ENCODE measurements at regions not wholly inside any gene's neighbourhood (a gene's known extent, or its start where the extent isn't known, plus 50 kb on each side); places are given as distances from the start of the nearest gene placed in this dataset.
A peak's percentile ranks its signal among the peaks of the same experiment; 100 is the strongest.

DNA sequence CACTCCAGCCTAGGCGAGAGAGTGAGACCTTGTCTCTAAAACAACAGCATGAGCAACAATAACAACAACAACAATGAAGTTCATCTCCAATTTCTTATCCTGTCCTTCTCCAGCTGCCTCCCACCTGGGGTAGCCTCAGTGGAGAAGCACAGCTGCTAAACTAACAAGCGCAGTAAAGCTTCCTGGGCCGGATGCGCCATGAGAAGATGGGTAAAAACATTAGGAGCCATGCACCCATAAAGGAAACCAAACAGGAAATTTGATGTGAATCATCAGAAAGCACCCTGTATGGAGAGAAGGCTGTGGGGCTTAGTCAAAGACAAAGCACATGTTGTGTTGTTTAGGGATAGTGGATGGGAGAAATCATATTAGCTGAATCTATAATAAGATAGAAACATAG lies 61.1 kb upstream of the CCN6 start:
- Histone ChIP-seq H3K9me3 (ENCODE audit: control insufficient read depth, insufficient read depth, low read length) (no peaks in the 10 kb centered on the region), H3K27me3 (ENCODE audit: control insufficient read depth, insufficient read depth, low read length) (no peaks in the 10 kb centered on the region), H3K4me3 (ENCODE audit: low read depth, low read length) (no peak overlapping the region), H3K27ac (ENCODE audit: low read depth, low read length) (no peak overlapping the region), H3K4me1 (ENCODE audit: control insufficient read depth, insufficient read depth, low read length) (peaks cover 16% of the 10 kb centered on the region), H3K36me3 (ENCODE audit: control insufficient read depth, insufficient read depth, low read length) (no peaks in the 10 kb centered on the region)
- 82% methylated on average over 3 of the region's 4 CpGs for WGBS (ENCODE audit: insufficient coverage)
- DNase-seq (ENCODE audit: low read depth in 4 of 6, low spot score in 6 of 6) = no peak

DNA sequence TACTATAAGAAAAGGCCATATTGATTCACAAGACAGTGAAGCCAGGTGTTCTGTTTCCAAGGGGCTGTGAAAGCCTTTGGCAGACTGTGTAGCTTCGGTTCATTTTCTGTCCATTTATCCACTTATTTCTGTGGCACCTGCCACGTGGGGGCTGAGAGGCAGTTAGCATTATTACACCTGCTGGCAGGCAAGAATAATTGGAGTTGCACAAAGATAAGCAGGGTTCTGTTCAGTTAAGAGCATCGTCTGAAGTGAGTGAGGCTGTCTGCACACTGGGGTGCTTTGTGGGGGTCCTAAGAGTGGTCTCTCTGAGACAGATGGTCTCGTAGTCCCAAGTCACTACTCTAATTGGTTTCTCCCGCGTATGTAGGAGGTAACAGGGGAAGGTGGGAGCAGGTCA lies 60.6 kb upstream of the CCN6 start:
- Histone ChIP-seq H3K4me1 (ENCODE audit: control insufficient read depth, insufficient read depth, low read length) (peaks cover 16% of the 10 kb centered on the region), H3K36me3 (ENCODE audit: control insufficient read depth, insufficient read depth, low read length) (no peaks in the 10 kb centered on the region), H3K9me3 (ENCODE audit: control insufficient read depth, insufficient read depth, low read length) (no peaks in the 10 kb centered on the region), H3K4me3 (ENCODE audit: low read depth, low read length) (no peak overlapping the region), H3K27ac (ENCODE audit: low read depth, low read length) (no peak overlapping the region), H3K27me3 (ENCODE audit: control insufficient read depth, insufficient read depth, low read length) (no peaks in the 10 kb centered on the region)
- WGBS (ENCODE audit: insufficient coverage) = 63% methylated on average over 4 of the region's 6 CpGs
- peak in 1 of 6 donors; percentile 48 for DNase-seq (ENCODE audit: low read depth in 4 of 6, low spot score in 6 of 6)

DNA sequence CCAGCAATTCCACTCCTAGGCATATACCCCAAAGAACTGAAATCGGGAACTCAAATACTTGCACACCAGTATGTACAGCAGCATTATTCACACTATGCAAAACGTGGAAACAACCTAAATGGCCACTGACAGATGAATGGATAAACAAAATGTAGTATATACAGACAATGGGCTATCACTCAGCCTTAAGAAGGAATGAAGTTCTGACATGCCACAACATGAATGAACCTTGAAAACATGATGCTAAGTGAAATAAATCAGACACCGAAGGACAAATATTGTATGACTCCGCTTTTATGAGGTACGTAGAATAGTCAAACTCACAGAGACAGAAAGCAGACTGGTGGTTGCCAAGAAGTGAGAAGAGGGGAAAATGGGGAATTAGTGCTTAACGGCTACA lies 59.1 kb upstream of the CCN6 start:
- Histone ChIP-seq H3K27me3 (ENCODE audit: control insufficient read depth, insufficient read depth, low read length) (no peaks in the 10 kb centered on the region), H3K36me3 (ENCODE audit: control insufficient read depth, insufficient read depth, low read length) (no peaks in the 10 kb centered on the region)
- WGBS (ENCODE audit: insufficient coverage) = 61% methylated on average over 3 of the region's 6 CpGs

DNA sequence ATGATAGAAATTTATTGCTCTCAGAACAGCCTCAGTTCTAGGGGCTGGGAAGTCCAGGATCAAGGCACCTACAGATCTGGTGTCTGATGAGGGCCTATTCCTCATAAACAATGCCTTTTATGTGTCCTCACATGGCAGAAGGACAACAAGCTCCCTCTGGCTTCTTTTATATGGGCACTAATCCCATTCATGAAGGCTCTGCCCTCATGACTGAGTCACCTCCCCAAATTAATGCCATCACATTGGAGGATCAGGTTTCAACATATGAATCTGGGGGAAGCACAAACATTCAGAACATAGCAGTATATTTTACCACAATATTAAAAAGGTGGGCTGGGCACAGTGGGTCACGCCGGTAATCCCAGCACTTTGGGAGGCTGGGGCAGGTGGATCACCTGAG lies 58.5 kb upstream of the CCN6 start:
- no peaks in the 10 kb centered on the region for H3K27me3 ChIP-seq (ENCODE audit: control insufficient read depth, insufficient read depth, low read length)
- WGBS (ENCODE audit: insufficient coverage) = no CpG with 5 or more reads among the region's 2 CpGs

More for the DNA sequence above, 59.1 kb upstream of the CCN6 start:
- DNase-seq (ENCODE audit: low read depth in 4 of 6, low spot score in 6 of 6) = no peak
- Histone ChIP-seq H3K4me3 (ENCODE audit: low read depth, low read length) (no peak overlapping the region), H3K9me3 (ENCODE audit: control insufficient read depth, insufficient read depth, low read length) (no peaks in the 10 kb centered on the region), H3K4me1 (ENCODE audit: control insufficient read depth, insufficient read depth, low read length) (peaks cover 16% of the 10 kb centered on the region), H3K27ac (ENCODE audit: low read depth, low read length) (no peak overlapping the region)

DNA sequence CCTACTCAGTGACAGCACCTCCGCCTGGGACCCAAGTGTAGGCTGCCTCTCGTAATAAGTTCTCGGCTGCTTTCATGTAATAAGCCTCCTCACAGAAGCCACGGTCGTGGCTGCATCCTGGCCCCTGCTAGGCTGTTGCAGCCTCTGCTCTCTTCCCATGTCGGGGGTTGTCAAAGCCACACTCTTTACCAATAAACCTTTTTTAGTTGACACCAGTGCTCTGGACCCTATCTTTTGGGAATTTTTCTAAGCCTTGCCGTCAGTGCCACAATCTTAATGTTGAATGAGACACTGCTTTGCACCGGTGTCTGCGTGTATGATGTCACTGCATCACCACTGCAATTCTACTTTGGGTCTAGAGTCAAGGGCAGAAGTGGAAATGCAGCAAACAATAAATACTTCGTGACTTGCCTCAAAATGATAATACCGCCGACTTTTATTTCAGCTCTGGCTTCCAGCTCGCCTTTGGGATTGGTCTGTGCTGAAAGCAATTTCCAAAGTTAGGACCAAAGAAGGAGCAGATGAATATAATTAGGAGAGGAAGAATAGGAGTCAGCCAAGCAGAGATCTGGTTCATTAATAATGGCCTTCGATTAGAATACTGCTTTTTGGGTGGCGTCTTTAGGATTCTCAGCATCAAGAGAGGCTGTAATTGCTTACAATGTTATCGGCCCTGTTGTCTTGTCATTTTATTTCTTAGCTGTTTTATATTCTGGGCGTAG lies 57.6 kb upstream of the CCN6 start:
- no peak overlapping the region for H3K27ac ChIP-seq (ENCODE audit: low read depth, low read length)
- no peak overlapping the region for H3K4me3 ChIP-seq (ENCODE audit: low read depth, low read length)
- 27% methylated on average over 10 of the region's 17 CpGs for WGBS (ENCODE audit: insufficient coverage)
- peaks cover 16% of the 10 kb centered on the region for H3K4me1 ChIP-seq (ENCODE audit: control insufficient read depth, insufficient read depth, low read length)
- no peaks in the 10 kb centered on the region for H3K36me3 ChIP-seq (ENCODE audit: control insufficient read depth, insufficient read depth, low read length)
- peak in 1 of 6 donors; percentile 78 for DNase-seq (ENCODE audit: low read depth in 4 of 6, low spot score in 6 of 6)
- no peaks in the 10 kb centered on the region for H3K9me3 ChIP-seq (ENCODE audit: control insufficient read depth, insufficient read depth, low read length)
- H3K27me3 ChIP-seq (ENCODE audit: control insufficient read depth, insufficient read depth, low read length) = no peaks in the 10 kb centered on the region

More for the DNA sequence above, 58.5 kb upstream of the CCN6 start:
- peaks cover 16% of the 10 kb centered on the region for H3K4me1 ChIP-seq (ENCODE audit: control insufficient read depth, insufficient read depth, low read length)
- DNase-seq (ENCODE audit: low read depth in 4 of 6, low spot score in 6 of 6) = no peak
- H3K4me3 ChIP-seq (ENCODE audit: low read depth, low read length) = no peak overlapping the region
- H3K36me3 ChIP-seq (ENCODE audit: control insufficient read depth, insufficient read depth, low read length) = no peaks in the 10 kb centered on the region
- no peak overlapping the region for H3K27ac ChIP-seq (ENCODE audit: low read depth, low read length)
- no peaks in the 10 kb centered on the region for H3K9me3 ChIP-seq (ENCODE audit: control insufficient read depth, insufficient read depth, low read length)

DNA sequence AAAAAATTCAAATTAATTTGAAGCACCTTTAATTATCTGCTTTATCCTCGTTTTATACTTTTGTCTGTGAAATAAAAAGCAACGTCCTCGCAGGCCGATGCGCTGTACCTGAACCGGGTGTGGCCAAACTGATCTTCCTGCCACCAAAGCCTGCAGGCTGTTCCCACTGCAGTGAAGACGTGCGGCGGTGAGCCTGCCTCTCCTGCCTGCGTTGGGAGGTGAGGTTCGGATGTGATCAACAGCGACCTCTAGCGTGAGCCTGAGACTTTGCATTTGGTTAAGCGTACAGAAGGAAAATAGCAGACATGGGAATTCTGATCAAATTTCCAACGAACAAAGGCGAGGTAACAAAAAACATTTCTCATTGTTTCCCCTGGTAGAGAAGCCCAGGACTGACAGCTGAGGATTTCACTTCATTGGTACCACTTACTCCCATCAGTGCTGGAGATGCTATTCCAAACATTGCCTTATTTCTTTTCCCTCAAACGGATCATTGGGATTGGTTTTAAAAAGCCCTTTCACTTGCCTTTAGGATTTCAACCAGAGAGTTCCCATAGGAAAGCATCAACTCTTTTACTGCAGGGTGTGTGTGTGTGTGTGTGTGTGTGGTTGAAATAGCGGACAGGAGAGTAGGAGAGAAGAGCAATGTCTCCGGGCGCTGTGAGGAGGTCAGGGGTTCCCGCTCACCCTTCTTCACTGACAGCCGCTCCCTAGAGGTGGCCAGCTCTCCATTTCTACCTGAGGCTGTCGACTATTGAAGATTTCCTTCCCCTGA lies 56.6 kb upstream of the CCN6 start:
- peaks cover 1% of the 10 kb centered on the region for H3K9me3 ChIP-seq (ENCODE audit: control insufficient read depth, insufficient read depth, low read length)
- peak in 5 of 6 donors; percentile 72 to 97 (median 79) for DNase-seq (ENCODE audit: low read depth in 4 of 6, low spot score in 6 of 6)
- H3K27ac ChIP-seq (ENCODE audit: low read depth, low read length) = peak overlapping the region; percentile 54
- peaks cover 16% of the 10 kb centered on the region for H3K4me1 ChIP-seq (ENCODE audit: control insufficient read depth, insufficient read depth, low read length)
- no peaks in the 10 kb centered on the region for H3K27me3 ChIP-seq (ENCODE audit: control insufficient read depth, insufficient read depth, low read length)
- 1% methylated on average over 17 of the region's 23 CpGs for WGBS (ENCODE audit: insufficient coverage)
- no peaks in the 10 kb centered on the region for H3K36me3 ChIP-seq (ENCODE audit: control insufficient read depth, insufficient read depth, low read length)
- peak overlapping the region; percentile 14 for H3K4me3 ChIP-seq (ENCODE audit: low read depth, low read length)

DNA sequence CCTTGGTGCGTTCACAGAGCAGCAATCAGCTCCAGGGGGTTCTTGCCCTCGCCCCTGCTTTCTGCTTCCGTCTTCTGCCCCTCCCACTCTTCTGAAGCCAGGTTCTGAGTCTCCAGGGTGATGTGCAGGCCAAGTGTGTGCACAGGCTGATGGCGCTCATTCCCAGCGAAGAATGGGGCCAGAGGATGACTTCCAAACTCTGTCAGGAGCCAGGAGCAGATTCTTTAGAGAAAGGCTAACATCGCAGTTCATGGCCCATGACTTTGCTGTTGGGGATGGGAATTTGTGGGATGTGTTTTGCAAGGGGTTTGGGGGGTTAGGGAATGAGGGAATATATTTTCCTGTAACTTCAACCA lies 56.1 kb upstream of the CCN6 start:
- Histone ChIP-seq H3K27me3 (ENCODE audit: control insufficient read depth, insufficient read depth, low read length) (no peaks in the 10 kb centered on the region), H3K4me1 (ENCODE audit: control insufficient read depth, insufficient read depth, low read length) (peaks cover 16% of the 10 kb centered on the region), H3K27ac (ENCODE audit: low read depth, low read length) (peak overlapping the region; percentile 54), H3K36me3 (ENCODE audit: control insufficient read depth, insufficient read depth, low read length) (no peaks in the 10 kb centered on the region), H3K9me3 (ENCODE audit: control insufficient read depth, insufficient read depth, low read length) (peaks cover 1% of the 10 kb centered on the region), H3K4me3 (ENCODE audit: low read depth, low read length) (no peak overlapping the region)
- 40% methylated on average over 6 of the region's 6 CpGs for WGBS (ENCODE audit: insufficient coverage)
- peak in 1 of 6 donors; percentile 58 for DNase-seq (ENCODE audit: low read depth in 4 of 6, low spot score in 6 of 6)

DNA sequence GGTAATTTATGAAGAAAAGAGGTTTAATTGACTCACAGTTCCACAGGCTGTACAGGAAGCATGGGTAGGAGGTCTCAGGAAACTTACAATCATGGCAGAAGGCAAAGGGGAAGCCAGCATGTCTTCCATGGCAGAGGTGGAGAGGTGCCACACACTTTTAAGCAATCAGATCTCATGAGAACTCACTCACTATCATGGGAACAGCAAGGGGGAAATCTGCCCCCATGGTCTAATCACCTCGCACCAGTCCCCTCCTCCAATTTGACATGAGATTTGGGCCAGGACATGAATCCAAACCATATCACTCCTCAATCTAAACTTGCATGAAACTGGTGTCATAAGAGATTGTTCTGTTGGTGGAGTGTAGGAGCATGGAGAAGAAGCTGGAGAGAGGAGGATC lies 51.6 kb upstream of the CCN6 start:
- no CpG with 5 or more reads among the region's 1 CpG for WGBS (ENCODE audit: insufficient coverage)

More for the DNA sequence above, 51.6 kb upstream of the CCN6 start:
- no peak for DNase-seq (ENCODE audit: low read depth in 4 of 6, low spot score in 6 of 6)
- Histone ChIP-seq H3K4me3 (ENCODE audit: low read depth, low read length) (no peak overlapping the region), H3K27ac (ENCODE audit: low read depth, low read length) (no peak overlapping the region), H3K4me1 (ENCODE audit: control insufficient read depth, insufficient read depth, low read length) (peaks cover 14% of the 10 kb centered on the region), H3K27me3 (ENCODE audit: control insufficient read depth, insufficient read depth, low read length) (no peaks in the 10 kb centered on the region), H3K36me3 (ENCODE audit: control insufficient read depth, insufficient read depth, low read length) (no peaks in the 10 kb centered on the region), H3K9me3 (ENCODE audit: control insufficient read depth, insufficient read depth, low read length) (peaks cover 1% of the 10 kb centered on the region)
